AG04450 (cell line): ENCODE measurements at regions not wholly inside any gene's neighbourhood (a gene's known extent, or its start where the extent isn't known, plus 50 kb on each side); places are given as distances from the start of the nearest gene placed in this dataset.
"Not testable (repeated sequence)": the region's sequence is repeated elsewhere in the genome, so short reads cannot be mapped to it uniquely, and the experiment has no call there.

ENCODE experiments used
- CTCF ChIA-PET: fragments of 300-600, 350-600 bp; formaldehyde crosslinking; extraction: SDS; loops from one replicate; lab custom pipeline; 2022; ENCODE audit warnings: antibody characterized with exemption, inconsistent platforms; lab: Charles Lee
- POLR2A ChIA-PET: fragments of 350-600 bp; formaldehyde crosslinking; extraction: SDS; loops from one replicate; lab custom pipeline; 2021; ENCODE audit warnings: antibody characterized with exemption, inconsistent platforms; lab: Yijun Ruan, JAX
- DNase-seq: peaks from one replicate; pipeline ENCODE4 v3.0.0-alpha.2; 2011; ENCODE audit warnings: low read depth, low spot score
- H3K27ac ChIP-seq: one replicate; pipeline ENCODE4 v1.5.1; 2012; ENCODE audit warnings: low read depth, low read length, control low read depth
- H3K27me3 ChIP-seq: one replicate; pipeline ENCODE4 v1.6.0; 2012; ENCODE audit warnings: low read length; ENCODE audit not compliant: control insufficient read depth, insufficient read depth
- H3K4me3 ChIP-seq: 2 replicates; pipeline ENCODE4 v1.5.1; 2011; ENCODE audit warnings: mild to moderate bottlenecking, low read depth, low read length, control low read depth
- H3K9me3 ChIP-seq: 2 replicates; pipeline ENCODE4 v1.5.1; 2012; ENCODE audit warnings: low read length; ENCODE audit not compliant: control insufficient read depth, insufficient read depth
- CTCF ChIP-seq: IDR thresholded peaks from 2 replicates; pipeline ENCODE4 v1.5.1; 2011; ENCODE audit warnings: low read depth, low read length, control low read depth, inconsistent platforms

- Histone ChIP-seq H3K4me3 (no peak overlapping the region), H3K9me3 (no peaks in the 10 kb centered on the region; the same call in 1 of the 2 replicates), H3K27me3 (no peaks in the 10 kb centered on the region), H3K27ac (no peak overlapping the region)
- DNase-seq, result no peak
- POLR2A ChIA-PET, result no interaction called here
- no peak for TF ChIP-seq CTCF
- CTCF ChIA-PET, result interaction anchor here (1.5 to 1.6 kb wide), 2 partner anchors 9 to 35 kb away, joined by 3 to 4 read pairs; no protein-coding TSS in a partner anchor
Measured at GRCh38 chr5:158039441-158039840, 180.5 kb upstream of the CLINT1 start.

- H3K27me3 ChIP-seq, CTCF ChIA-PET, H3K9me3 ChIP-seq, POLR2A ChIA-PET, H3K27ac ChIP-seq, DNase-seq, H3K4me3 ChIP-seq: not testable (repeated sequence)
Measured at GRCh38 chr5:158036983-158037595, 178.1 kb upstream of the CLINT1 start.

- POLR2A ChIA-PET, result not testable (repeated sequence)
Measured at GRCh38 chr5:158034586-158034985, 175.6 kb upstream of the CLINT1 start.

GRCh38 chr5:158033724-158034123, 174.8 kb upstream of the CLINT1 start:
- CTCF ChIA-PET, result no interaction called here
- POLR2A ChIA-PET, result no interaction called here
- no peaks in the 10 kb centered on the region for H3K27me3 ChIP-seq
- H3K4me3 ChIP-seq, result no peak overlapping the region
- no peaks in the 10 kb centered on the region; the same call in 1 of the 2 replicates for H3K9me3 ChIP-seq
- no peak overlapping the region for H3K27ac ChIP-seq
- DNase-seq, result no peak
- no peak for TF ChIP-seq CTCF

More at GRCh38 chr5:158034586-158034985, 175.6 kb upstream of the CLINT1 start:
- H3K27me3 ChIP-seq, H3K4me3 ChIP-seq, DNase-seq, H3K27ac ChIP-seq, H3K9me3 ChIP-seq, CTCF ChIA-PET: not testable (repeated sequence)

GRCh38 chr5:158033076-158033475, 174.1 kb upstream of the CLINT1 start:
- CTCF ChIA-PET, result no interaction called here
- DNase-seq, result no peak
- POLR2A ChIA-PET, result no interaction called here
- H3K9me3 ChIP-seq, result no peaks in the 10 kb centered on the region; the same call in 1 of the 2 replicates
- no peak for TF ChIP-seq CTCF
- peaks cover 1% of the 10 kb centered on the region for H3K27me3 ChIP-seq
- no peak overlapping the region for H3K27ac ChIP-seq
- no peak overlapping the region for H3K4me3 ChIP-seq

- Histone ChIP-seq H3K4me3 (no peak overlapping the region), H3K27me3 (peaks cover 2% of the 10 kb centered on the region), H3K9me3 (no peaks in the 10 kb centered on the region; the same call in 1 of the 2 replicates), H3K27ac (no peak overlapping the region)
- CTCF ChIA-PET, result no interaction called here
- DNase-seq, result no peak
- no peak for TF ChIP-seq CTCF
- POLR2A ChIA-PET, result no interaction called here
Measured at GRCh38 chr5:158032246-158032645, 173.3 kb upstream of the CLINT1 start.
